ENCODE measurements at regions not wholly inside any gene's neighbourhood (a gene's known extent, or its start where the extent isn't known, plus 50 kb on each side); places are given as distances from the start of the nearest gene placed in this dataset.

DNA sequence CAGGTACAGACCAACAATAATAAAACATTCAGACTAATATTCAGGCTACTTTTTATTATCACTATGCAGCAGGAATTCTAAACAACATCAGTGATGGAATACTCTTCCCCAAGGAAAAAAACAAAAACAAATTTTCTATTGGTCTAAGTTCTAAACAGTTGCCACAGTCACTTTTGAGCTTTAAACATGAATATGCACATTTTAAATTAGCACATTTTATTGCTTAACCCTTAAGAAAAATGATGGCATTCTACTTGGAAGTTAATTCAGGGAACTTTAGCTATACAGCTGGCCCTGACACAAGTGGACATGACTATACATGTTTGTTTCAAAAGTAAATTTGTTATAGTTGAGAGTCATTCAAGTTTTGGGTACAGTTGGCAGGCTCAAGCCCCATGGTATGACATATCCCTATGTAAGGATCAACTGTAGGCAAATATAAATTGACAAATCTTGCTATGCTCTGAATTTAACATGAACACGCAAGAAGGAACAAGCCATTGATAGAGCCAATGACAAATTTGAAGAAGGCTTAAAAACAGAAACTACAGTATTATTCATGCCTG lies 224.3 kb upstream of the AMIGO2 start:
- TF ChIP-seq EZH2 (IDR thresholded peaks at IDR 0.05; ENCODE audit: borderline replicate concordance, low read depth, low read length, poor library complexity, severe bottlenecking) (no peak), CTCF (conservative IDR thresholded peaks at IDR 0.05; ENCODE audit: low read depth, low read length) (no peak)
